ENCODE measurements at regions not wholly inside any gene's neighbourhood (a gene's known extent, or its start where the extent isn't known, plus 50 kb on each side); places are given as distances from the start of the nearest gene placed in this dataset.
A peak's percentile ranks its signal among the peaks of the same experiment; 100 is the strongest.

GRCh38 chr3:18586076-18586475 is 160.9 kb upstream of the SATB1 start:
- TF ChIP-seq POLR2A (IDR thresholded peaks at IDR 0.05; ENCODE audit: extremely low read depth, insufficient read length) = no peak
- no peak for TF ChIP-seq CTCF (IDR thresholded peaks at IDR 0.05; ENCODE audit: low read depth, low read length)
- no peak for TF ChIP-seq MAX (IDR thresholded peaks at IDR 0.05; ENCODE audit: low read depth, low read length)
- no peak for TF ChIP-seq MYC (IDR thresholded peaks at IDR 0.05; ENCODE audit: low read depth, low read length)
- H3K4me3 ChIP-seq (ENCODE audit: low read depth, low read length) = no peak overlapping the region
- DNase-seq (ENCODE audit: low read depth) = no peak

GRCh38 chr3:18585004-18585968 is 160.1 kb upstream of the SATB1 start:
- H3K4me3 ChIP-seq (ENCODE audit: low read depth, low read length) = no peak overlapping the region
- TF ChIP-seq MYC (IDR thresholded peaks at IDR 0.05; ENCODE audit: low read depth, low read length) (no peak), CTCF (IDR thresholded peaks at IDR 0.05; ENCODE audit: low read depth, low read length) (no peak), MAX (IDR thresholded peaks at IDR 0.05; ENCODE audit: low read depth, low read length) (no peak), POLR2A (IDR thresholded peaks at IDR 0.05; ENCODE audit: extremely low read depth, insufficient read length) (no peak)
- no peak for DNase-seq (ENCODE audit: low read depth)

GRCh38 chr3:18580268-18580667 is 155.1 kb upstream of the SATB1 start:
- peak; percentile 3 for DNase-seq (ENCODE audit: low read depth)
- TF ChIP-seq POLR2A (IDR thresholded peaks at IDR 0.05; ENCODE audit: extremely low read depth, insufficient read length) = no peak
- TF ChIP-seq CTCF (IDR thresholded peaks at IDR 0.05; ENCODE audit: low read depth, low read length) = no peak
- no peak for TF ChIP-seq MYC (IDR thresholded peaks at IDR 0.05; ENCODE audit: low read depth, low read length)
- no peak for TF ChIP-seq MAX (IDR thresholded peaks at IDR 0.05; ENCODE audit: low read depth, low read length)

GRCh38 chr3:18579661-18580060 is 154.5 kb upstream of the SATB1 start:
- no peak overlapping the region for H3K4me3 ChIP-seq (ENCODE audit: low read depth, low read length)
- DNase-seq (ENCODE audit: low read depth) = peak; percentile 55
- no peak for TF ChIP-seq POLR2A (IDR thresholded peaks at IDR 0.05; ENCODE audit: extremely low read depth, insufficient read length)
- TF ChIP-seq MAX (IDR thresholded peaks at IDR 0.05; ENCODE audit: low read depth, low read length) = peak; percentile 49

More at GRCh38 chr3:18580268-18580667, 155.1 kb upstream of the SATB1 start:
- no peak overlapping the region for H3K4me3 ChIP-seq (ENCODE audit: low read depth, low read length)

- no peak overlapping the region for H3K4me3 ChIP-seq (ENCODE audit: low read depth, low read length)
- TF ChIP-seq MAX (IDR thresholded peaks at IDR 0.05; ENCODE audit: low read depth, low read length) (no peak), CTCF (IDR thresholded peaks at IDR 0.05; ENCODE audit: low read depth, low read length) (no peak), MYC (IDR thresholded peaks at IDR 0.05; ENCODE audit: low read depth, low read length) (no peak), POLR2A (IDR thresholded peaks at IDR 0.05; ENCODE audit: extremely low read depth, insufficient read length) (no peak)
- DNase-seq (ENCODE audit: low read depth) = no peak
Observed at GRCh38 chr3:18575573-18575972, 150.4 kb upstream of the SATB1 start.

GRCh38 chr3:18572809-18573208 is 147.7 kb upstream of the SATB1 start:
- H3K4me3 ChIP-seq (ENCODE audit: low read depth, low read length) = no peak overlapping the region
- DNase-seq (ENCODE audit: low read depth) = no peak
- no peak for TF ChIP-seq CTCF (IDR thresholded peaks at IDR 0.05; ENCODE audit: low read depth, low read length)
- no peak for TF ChIP-seq POLR2A (IDR thresholded peaks at IDR 0.05; ENCODE audit: extremely low read depth, insufficient read length)
- no peak for TF ChIP-seq MAX (IDR thresholded peaks at IDR 0.05; ENCODE audit: low read depth, low read length)
- no peak for TF ChIP-seq MYC (IDR thresholded peaks at IDR 0.05; ENCODE audit: low read depth, low read length)

Measured in NB4 (cell line).